Spleen (tissue), 7 donors: ENCODE measurements at regions not wholly inside any gene's neighbourhood (a gene's known extent, or its start where the extent isn't known, plus 50 kb on each side); places are given as distances from the start of the nearest gene placed in this dataset.

Experiments
- CTCF ChIP-seq, 11 experiments: fragments of 200-600 bp in 7 of 11; fragments of 450-650 bp in 4 of 11; sonication (generic) in 4 of 11; IDR thresholded peaks in 8 of 11; conservative IDR thresholded peaks in 3 of 11; 1 replicate in 7 of 11; 2 replicates in 4 of 11; pipeline versions ENCODE4 v1.4.0 to v1.8.0; 2016 to 2021; ENCODE audit warnings: antibody characterized with exemption in 11 of 11, inconsistent platforms in 4 of 11, mild to moderate bottlenecking in 1 of 11
- POLR2A ChIP-seq, 3 donors: fragments of 450-650 bp; IDR thresholded peaks; one replicate each; pipeline ENCODE4 v1.5.1; 2017; ENCODE audit warnings: antibody characterized with exemption in 3 of 3, mild to moderate bottlenecking in 1 of 3
- POLR2AphosphoS5 ChIP-seq, 3 donors: sonication (generic); formaldehyde crosslinking; IDR thresholded peaks; one replicate each; pipeline ENCODE4 v1.5.1; 2017; ENCODE audit warnings: antibody characterized with exemption in 3 of 3
- donor health status: DM: no; HTN: no; CAD: no; lungs with moderate emphysema.
- donor health status: DM: no; HTN: no; CAD: no.
- donor health status: DM: no; HTN: no; CAD: no.

DNA sequence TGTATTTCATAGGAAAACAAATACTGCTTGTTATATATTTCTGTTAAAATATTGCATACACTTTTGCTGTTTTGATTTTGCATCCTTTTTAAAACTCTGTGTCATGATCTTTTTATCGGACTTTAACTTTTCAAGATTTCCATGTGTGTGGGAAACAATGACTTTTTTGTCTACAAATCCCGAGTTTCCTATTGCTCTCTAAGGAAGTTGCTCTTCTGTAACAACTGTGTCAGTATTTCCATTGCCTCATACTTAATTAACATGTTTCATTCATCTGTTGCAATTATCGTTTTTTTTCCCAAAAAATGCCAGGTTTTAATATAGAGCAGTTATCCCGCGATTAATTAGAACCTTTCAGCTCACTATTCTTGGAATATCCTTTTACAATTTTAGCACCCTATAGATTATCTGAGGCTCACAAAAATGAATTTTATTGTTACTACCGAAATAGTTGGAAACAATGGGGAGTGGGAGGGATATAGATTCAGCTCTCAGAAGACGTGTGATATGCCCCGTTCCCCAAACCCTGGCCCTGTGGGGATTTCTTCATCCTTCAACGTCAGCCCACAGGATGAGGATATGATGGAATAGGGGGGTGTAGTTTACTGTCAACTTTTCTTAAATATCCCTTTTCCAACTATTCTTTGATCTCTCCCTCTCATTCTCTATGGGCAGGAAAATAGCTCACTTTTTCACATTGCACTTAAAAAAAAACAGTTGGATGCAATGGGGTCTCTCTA lies 297.6 kb upstream of the IGFBP3 start:
- TF ChIP-seq CTCF (IDR thresholded peaks at IDR 0.05 in 8 of 11, conservative IDR thresholded peaks at IDR 0.05 in 3 of 11) (no peak), POLR2A (IDR thresholded peaks at IDR 0.05) (no peak), POLR2AphosphoS5 (IDR thresholded peaks at IDR 0.05) (no peak)
